ENCODE measurements at regions not wholly inside any gene's neighbourhood (a gene's known extent, or its start where the extent isn't known, plus 50 kb on each side); places are given as distances from the start of the nearest gene placed in this dataset.

GRCh38 chr12:39672976-39673375 is 53.4 kb upstream of the ABCD2 start:
- TF ChIP-seq CTCF (conservative IDR thresholded peaks at IDR 0.05): no peak
- Histone ChIP-seq H3K18ac (ENCODE audit: insufficient read length, low read depth, low read length) (no peak overlapping the region), H2BK5ac (ENCODE audit: insufficient read length, low read length) (no peak overlapping the region), H2BK120ac (ENCODE audit: low read depth, low read length, poor library complexity, severe bottlenecking) (no peak overlapping the region), H2AFZ (ENCODE audit: low read length) (no peak overlapping the region), H4K20me1 (ENCODE audit: control insufficient read depth, insufficient read depth, insufficient read length) (no peaks in the 10 kb centered on the region), H3K9ac (ENCODE audit: extremely low read depth, insufficient read length, low read length) (no peak overlapping the region), H3K79me1 (ENCODE audit: insufficient read depth, low read depth, low read length, poor library complexity, severe bottlenecking) (no peaks in the 10 kb centered on the region), H2BK15ac (ENCODE audit: low read depth, low read length) (no peak overlapping the region), H3K9me3 (ENCODE audit: control insufficient read depth, low read depth, low read length) (no peaks in the 10 kb centered on the region), H4K5ac (ENCODE audit: insufficient read length, low read depth, low read length) (no peak overlapping the region), H4K91ac (ENCODE audit: insufficient read length, low read depth, low read length) (no peak overlapping the region), H3K27me3 (ENCODE audit: insufficient read depth, low read length) (no peaks in the 10 kb centered on the region), H3K23me2 (ENCODE audit: insufficient read length, low read depth, low read length, poor library complexity, severe bottlenecking) (no peaks in the 10 kb centered on the region), H3K56ac (ENCODE audit: insufficient read length, low read depth, low read length) (no peak overlapping the region), H3K4me2 (ENCODE audit: insufficient read depth, insufficient read length, low read length) (no peak overlapping the region), H3K23ac (ENCODE audit: insufficient read length, low read depth, low read length) (no peak overlapping the region), H2AK5ac (ENCODE audit: insufficient read length, low read length) (no peak overlapping the region), H4K8ac (replicated peaks; ENCODE audit: insufficient read length, low read depth, low read length) (no peak overlapping the region), H2BK12ac (ENCODE audit: insufficient read length, low read depth, low read length) (no peak overlapping the region), H3K14ac (ENCODE audit: insufficient read depth, low read length) (no peak overlapping the region), H3K27ac (ENCODE audit: insufficient read length, low read depth, low read length) (no peak overlapping the region), H3K4ac (ENCODE audit: low read depth, low read length) (no peak overlapping the region), H3K79me2 (ENCODE audit: insufficient read depth, low read length) (no peaks in the 10 kb centered on the region), H3T11ph (ENCODE audit: low read length) (no peak overlapping the region), H2BK20ac (ENCODE audit: low read depth, low read length, poor library complexity, severe bottlenecking) (no peak overlapping the region), H3K4me1 (ENCODE audit: insufficient read depth, low read length) (no peaks in the 10 kb centered on the region)
- peaks cover 1 to 17% (median 4%) of the 10 kb centered on the region in 3 experiments; a peak in 6 of 7 replicates for H3K36me3 Mint-ChIP-seq (ENCODE audit: insufficient read depth in 1 of 3, low read depth in 3 of 3)
- peaks cover 10 to 13% of the 10 kb centered on the region in 2 experiments for H3K4me1 Mint-ChIP-seq
- H3K27me3 Mint-ChIP-seq (ENCODE audit: low read depth): no peaks in the 10 kb centered on the region
- no peak overlapping the region for H3K4me3 Mint-ChIP-seq
- no CpG with 5 or more reads among the region's 1 CpG for WGBS (ENCODE audit: extremely low coverage, insufficient read length, low lambda C conversion rate)
- no peak overlapping the region; a peak in 1 of 7 replicates for H3K27ac Mint-ChIP-seq
- no peak for DNase-seq
- H3K9me3 Mint-ChIP-seq: peaks cover 8 to 17% of the 10 kb centered on the region in 2 experiments

All from H9 (cell line).